GM10847 (cell line): ENCODE measurements at regions not wholly inside any gene's neighbourhood (a gene's known extent, or its start where the extent isn't known, plus 50 kb on each side); places are given as distances from the start of the nearest gene placed in this dataset.

Experiments used
- POLR2A ChIP-seq: IDR thresholded peaks from 2 replicates; pipeline ENCODE4 v1.6.1; 2011; ENCODE audit not compliant: insufficient read length; ENCODE audit errors: extremely low read depth

DNA sequence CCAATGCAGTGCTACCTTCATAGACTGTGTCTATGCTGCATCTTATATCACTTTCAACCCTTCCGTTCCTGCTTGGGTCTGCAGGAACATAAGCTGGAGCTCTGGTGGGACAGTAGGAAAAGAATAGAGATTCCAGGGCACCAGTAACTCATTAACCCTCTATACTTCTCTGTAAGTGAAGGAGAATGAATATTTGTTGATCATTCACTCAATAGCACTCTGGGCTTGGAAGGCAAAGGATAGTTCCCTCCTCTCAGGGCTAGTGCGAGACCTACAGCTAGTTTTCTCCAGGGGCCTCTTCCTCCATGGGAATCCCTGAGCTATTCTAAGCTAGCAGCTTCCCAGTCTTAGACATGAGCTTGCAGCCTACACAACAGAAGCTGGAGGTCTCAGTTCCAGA is 84.7 kb downstream of the BMP4 start:
- TF ChIP-seq POLR2A: no peak

DNA sequence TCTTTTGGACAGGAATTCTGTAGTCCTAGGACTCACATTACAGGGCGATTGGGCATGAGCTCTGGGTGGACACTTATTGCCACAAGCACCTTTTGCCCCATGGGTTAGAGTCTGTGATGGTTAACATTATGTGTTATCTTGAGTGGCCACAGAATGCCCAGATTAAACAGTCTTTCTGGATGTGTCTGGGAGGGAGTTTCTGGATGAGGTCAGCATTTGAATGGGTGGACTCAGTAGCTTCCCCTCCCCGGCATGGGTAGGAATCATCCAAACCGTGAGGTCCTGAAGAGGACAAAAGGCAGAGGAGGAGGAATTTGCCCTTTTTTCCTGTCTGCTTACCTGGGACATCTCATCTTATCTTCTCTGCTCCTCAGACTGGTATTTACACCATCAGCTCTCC is 85.6 kb downstream of the BMP4 start:
- TF ChIP-seq POLR2A: no peak

DNA sequence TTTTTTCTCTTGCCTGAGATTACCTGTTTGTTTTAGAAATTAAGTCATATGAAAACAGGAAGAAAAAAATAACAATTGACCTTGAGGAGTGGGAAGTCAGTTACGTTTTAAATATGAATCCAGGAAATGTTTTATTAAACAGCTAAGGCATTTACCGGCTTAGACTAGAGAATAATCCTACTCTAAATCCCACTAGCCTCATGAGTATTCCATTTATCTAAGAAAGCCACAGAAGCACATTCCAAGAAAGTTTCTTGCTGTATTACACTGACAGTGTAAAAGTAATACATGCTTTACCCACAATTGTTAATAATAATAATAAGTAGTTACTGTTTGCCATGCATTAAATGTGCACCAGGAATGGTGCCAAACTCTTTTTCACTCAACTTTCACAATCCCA is 90.9 kb downstream of the BMP4 start:
- no peak for TF ChIP-seq POLR2A

DNA sequence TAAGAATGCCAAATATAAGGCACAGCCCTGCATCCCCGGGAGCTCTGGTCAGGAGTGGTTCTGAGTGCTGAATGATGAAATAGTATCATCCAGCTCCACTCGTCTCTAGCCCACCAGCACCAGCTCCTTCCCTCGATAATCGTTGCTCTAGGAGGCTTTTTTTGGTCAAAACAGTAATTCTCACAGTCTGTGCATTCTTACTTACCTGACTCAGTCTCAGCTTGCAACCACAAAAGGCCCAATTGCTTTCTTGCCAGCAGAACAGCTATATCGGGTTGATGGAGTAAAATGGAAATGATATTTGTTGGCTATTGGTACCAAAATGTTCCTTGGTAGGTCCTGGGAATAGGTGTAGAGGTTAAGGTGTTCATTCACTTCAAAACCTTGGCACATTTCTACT is 94.8 kb downstream of the BMP4 start:
- no peak for TF ChIP-seq POLR2A

DNA sequence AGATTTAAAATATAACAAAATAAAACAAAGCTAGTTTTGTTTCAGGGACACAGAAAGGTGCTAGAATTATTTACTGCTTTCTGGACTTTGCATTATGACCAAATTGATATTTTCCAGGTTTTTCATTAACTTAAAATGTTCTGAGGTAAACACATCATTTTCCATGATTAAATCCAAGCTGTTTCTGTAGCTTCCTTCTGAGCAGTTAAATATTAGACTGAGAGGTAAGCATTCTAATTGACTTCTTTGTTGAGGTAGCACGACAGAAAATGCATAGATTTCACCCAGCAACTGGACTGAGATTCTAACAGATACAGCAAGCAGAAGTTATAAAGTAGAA is 98.3 kb downstream of the BMP4 start:
- no peak for TF ChIP-seq POLR2A

DNA sequence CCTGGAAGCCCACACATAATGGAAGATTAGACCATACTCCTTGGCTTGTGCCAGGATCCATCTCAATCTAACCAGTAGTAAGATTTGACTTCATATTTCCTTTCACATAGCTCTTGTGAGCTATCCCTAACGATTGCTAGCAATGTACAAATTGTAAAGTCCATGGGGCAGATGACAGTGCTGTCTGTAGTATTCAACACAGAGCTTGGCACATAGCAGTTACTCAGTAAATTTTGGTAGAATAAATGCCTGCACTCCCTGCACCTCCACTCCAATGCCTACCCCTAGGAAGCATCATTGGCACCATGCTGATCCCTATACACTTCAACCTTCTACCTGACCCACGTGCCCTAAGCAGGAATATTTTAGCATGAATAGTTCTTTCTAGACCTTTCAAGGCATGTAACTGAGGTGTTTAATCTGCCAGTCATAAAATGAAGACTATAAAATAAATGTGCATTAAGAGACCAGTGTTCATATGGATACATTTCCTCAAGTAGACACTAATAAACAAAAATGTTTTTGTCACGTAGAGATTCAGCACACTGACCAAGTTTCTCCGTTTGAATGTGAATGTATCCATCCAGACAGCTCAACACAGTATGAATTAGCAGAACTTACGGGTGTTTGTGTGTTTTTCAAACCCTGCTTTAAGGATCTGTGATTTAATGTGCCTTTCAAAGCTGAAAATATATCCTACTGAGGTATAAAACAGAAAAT is 98.8 kb downstream of the BMP4 start:
- TF ChIP-seq POLR2A: no peak

DNA sequence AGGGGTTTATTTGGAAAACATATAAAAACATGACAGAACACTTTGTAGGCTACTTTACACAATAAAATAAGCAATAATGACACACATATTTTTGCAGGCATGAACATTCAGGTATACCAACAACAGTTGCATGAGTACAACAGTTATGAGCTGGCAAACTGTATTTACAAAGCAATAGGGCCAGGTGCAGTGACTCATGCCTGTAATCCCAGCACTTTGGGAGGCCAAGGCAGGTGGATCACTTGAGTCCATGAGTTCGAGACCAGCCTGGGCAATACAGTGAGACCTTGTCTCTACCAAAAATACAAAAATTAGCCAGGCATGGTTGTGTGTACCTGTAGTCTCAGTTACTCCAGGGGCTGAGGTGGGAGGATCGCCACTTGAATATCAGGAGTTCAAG is 101.1 kb downstream of the BMP4 start:
- no peak for TF ChIP-seq POLR2A

DNA sequence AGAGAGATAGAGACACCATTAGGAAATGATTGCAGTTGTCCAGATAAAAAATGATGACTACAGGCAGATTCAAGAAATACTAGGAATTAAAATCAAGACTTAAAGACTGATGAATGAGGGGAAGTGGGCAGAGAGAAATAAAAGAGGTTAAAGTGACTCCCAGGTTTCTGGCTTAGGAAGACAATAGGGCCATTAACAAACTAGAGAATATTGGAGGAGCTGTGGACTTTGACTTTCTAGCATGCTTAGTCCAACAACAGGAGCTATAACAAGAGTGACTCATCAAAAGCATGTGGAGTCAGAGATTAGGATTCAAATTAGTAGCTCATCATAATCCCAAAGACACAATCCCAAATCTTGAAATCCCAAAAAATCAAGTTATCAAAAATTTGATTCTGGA is 101.5 kb downstream of the BMP4 start:
- no peak for TF ChIP-seq POLR2A

DNA sequence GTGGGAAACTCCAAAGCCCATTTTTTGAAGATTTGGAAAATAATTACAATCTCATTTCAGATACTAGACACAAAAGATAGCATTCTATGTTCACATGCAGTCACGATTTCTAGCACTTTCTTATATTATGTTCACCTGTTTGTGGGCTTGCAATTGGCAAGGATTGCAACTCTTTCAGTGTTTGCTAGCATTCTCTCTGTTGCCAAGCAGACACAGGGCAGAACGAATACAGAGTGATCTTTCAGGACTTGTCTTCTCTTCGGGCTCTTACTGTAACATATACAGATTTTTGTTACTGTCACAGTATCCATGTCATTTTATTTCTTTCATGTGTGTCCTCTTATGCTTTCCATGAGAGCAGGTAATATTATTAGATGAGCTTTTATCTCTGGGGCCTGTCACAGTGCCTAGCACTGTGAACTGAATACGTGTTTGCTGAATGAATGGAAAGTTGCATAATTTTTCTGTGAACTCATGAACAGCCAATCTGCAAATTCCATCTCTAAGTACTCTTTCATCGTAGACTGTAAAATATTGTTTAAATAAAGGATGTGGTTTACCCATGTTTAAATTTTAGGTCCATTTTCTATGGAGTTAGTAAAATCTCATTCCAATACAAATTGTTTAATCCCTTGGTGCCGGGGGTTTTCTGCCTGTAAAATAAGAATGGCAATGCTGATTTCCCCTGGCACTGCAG is 105.1 kb downstream of the BMP4 start:
- TF ChIP-seq POLR2A: no peak

DNA sequence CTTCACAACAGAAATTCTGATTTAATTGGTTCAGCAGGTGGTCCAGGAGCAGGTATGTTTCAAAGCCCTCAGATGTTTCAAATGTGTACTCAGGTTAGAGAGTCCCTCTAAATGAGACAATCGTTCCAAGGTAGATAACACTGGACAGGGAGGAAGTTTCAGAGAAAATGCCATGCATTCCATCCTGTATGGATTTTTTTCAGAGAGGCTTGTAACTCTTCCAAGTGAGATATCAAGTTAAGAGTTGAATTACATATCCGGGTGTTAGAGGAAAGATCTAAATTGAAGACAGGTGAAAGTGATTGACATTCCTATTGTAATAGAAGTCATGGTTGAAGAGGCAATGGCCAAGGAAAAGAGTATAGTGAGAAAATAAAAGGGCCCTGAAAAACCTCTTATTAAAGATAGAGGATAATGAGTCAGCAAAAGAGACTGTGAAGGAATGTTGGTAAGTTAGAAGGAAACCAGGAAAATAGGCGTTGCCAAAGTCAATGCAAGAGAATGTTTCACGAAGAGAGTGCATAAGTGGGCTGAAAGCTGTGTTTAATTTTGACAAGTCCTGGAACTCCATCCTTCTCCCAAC is 105.8 kb downstream of the BMP4 start:
- no peak for TF ChIP-seq POLR2A

DNA sequence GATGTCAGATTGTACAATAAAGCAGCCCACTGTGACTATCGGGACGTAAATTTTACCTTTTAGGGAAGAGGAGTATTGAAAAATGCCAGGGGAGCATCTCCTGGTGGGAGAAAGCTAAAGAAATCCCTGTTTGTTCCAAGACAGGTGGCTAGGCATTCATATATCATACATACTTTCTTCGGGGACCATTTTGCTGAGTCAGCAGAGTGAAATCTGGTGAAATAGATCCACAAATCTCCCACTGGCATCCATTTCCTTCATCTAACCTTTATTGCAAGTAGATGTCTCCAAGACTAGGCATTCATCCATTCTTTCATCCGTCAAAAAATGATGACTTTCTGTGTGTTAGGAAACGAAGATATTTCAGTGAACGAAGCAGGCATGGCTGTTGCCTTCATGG is 107.1 kb downstream of the BMP4 start:
- TF ChIP-seq POLR2A: no peak

DNA sequence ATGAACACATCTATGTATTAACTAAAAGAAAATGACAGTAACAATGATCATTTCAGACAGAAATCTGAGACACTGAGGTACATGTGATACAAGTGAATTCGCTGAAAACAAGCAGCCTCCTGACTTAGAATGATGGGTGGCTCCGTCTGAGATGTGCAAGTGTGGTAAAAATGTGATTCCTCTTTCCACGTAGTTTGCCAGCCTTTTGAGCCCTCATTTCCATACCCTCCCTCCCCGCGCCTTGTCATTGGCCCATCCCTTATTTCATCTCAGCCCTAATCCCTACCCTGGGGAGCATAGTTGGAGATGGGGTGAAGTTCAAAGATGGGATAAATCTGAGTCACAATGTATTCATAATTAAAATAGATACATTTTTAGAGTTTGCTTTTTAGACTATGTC is 107.8 kb downstream of the BMP4 start:
- TF ChIP-seq POLR2A: no peak

DNA sequence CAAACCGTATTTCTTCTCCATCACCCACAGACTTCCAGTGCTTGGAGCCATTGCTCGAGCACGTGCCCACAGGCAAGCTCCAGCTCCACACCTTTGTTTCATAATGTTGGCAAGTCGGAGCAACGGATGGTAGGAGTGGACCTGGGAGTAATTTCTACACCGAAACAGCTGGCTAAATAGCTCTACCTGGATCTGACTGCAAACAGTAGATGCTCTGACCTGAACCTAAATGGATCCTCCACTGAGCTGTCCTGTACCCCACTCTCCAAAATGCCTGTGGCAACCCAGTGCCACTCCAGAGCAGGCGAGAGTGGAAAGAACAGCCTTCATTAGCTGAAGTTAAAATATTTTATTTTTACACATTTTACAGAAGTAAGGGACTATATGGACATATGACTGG is 108.7 kb downstream of the BMP4 start:
- TF ChIP-seq POLR2A: no peak

DNA sequence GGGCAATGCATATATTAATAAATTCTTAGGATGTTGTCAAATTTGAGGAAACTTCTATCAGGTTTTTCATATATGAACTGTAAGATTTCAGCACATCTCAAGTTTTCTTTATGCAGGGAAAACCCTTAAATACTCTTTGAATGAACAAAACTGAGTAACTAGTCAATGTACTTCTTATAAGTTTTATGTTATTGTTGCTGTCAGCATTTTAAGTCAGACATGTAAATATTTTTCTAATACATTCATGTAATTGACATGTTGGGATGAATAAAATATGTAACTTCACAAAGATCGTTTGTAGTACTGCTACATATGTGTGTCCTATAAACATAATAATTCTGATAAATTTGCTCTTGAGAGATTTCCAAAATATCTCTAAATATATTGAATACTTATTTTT is 109.6 kb downstream of the BMP4 start:
- no peak for TF ChIP-seq POLR2A

DNA sequence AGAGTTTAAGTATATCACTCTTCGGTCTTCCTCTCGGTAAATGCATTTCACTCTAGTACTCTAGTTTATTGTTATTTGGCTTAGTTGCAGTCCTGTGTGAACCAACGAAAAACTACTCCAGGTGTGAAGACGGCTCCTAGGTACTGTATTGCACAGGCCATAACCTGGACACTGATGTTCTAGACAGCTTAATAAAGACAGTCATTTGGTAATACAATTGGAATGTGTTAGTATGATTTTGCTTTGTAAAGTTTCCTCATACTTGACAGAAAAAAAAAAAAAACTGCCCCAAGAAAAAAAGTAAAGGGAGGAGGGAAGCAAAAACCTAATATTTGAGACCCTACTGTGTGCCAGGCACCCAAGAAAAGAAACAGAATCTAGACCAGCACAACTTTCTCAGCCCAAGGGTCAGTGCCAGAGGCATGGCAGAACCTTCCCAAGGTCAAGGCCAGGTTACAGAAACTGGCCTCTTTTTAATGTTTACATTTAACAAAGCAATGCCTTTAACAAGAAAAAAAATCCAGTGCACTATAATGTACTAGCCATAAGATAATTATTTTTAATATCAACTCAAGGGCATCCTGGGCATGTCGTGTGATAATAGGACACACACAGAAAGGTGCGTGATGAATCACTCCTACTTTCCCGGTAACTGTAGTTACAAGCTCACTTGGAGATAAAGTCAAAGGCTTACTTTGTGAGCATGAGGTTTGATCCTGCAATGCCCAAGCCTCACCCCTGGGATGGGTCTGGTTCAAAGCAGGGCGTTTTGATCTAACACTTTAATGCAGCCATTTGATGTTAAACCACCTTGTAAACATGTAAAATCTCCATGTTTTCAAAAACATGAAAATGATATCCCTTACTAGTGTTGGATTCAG is 110.6 kb downstream of the BMP4 start:
- TF ChIP-seq POLR2A: no peak

DNA sequence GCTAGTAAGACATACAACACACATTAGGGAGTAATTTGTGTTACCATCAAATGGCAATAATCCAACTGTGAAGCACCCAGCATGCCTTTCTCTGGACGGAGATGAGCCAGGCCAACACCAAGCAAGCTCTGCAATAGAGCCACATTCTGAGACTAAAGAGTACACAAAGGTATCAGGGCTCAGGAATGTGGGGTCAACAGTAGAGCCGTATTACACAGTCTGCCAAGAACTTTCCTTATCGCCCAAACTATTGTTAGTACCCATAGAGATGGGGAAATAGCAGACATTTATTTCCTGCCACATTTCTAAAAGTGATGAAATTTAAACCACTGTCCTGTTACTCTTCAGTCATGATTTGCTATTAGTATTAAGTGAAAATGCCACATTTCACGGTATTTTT is 113.7 kb downstream of the BMP4 start:
- no peak for TF ChIP-seq POLR2A
